OCI-LY3 (cell line): ENCODE measurements at regions not wholly inside any gene's neighbourhood (a gene's known extent, or its start where the extent isn't known, plus 50 kb on each side); places are given as distances from the start of the nearest gene placed in this dataset.
A peak's percentile ranks its signal among the peaks of the same experiment; 100 is the strongest.

Source experiments
- H2AFZ ChIP-seq: fragments of 200-600, 300-600 bp; shearing (Covaris generic); 2 replicates; pipeline ENCODE4 v1.6.0; 2014; ENCODE audit warnings: antibody characterized with exemption, low read depth, low read length
- H3K27ac ChIP-seq: fragments of 200-600, 300-600 bp; sonication (generic); 2 replicates; pipeline ENCODE4 v1.5.1; 2014; ENCODE audit warnings: mild to moderate bottlenecking, low read length, moderate library complexity, mixed read lengths
- H3K27me3 ChIP-seq: fragments of 200-600, 300-600 bp; sonication (generic); 2 replicates; pipeline ENCODE4 v1.6.1; 2014; ENCODE audit warnings: low read depth, low read length, mixed read lengths
- H3K36me3 ChIP-seq: fragments of 200-600, 300-600 bp; sonication (generic); replicated peaks from 2 replicates; pipeline ENCODE3; 2014; ENCODE audit warnings: low read depth, low read length, mixed read lengths
- H3K4me1 ChIP-seq: fragments of 300-600, 200-600 bp; sonication (generic); 2 replicates; pipeline ENCODE4 v1.6.1; 2014; ENCODE audit warnings: low read length, mixed read lengths
- H3K4me2 ChIP-seq: fragments of 200-600, 300-600 bp; sonication (generic); 2 replicates; pipeline ENCODE4 v1.6.1; 2014; ENCODE audit warnings: low read length, mixed read lengths
- H3K4me3 ChIP-seq: fragments of 300-600, 200-600 bp; sonication (generic); 2 replicates; pipeline ENCODE4 v1.5.1; 2014; ENCODE audit warnings: antibody characterized with exemption, mild to moderate bottlenecking, low read length, moderate library complexity
- H3K79me2 ChIP-seq: fragments of 300-600, 200-600 bp; shearing (Covaris generic); 2 replicates; pipeline ENCODE4 v1.6.1; 2014; ENCODE audit warnings: mild to moderate bottlenecking, low read length, mixed read lengths
- H3K9ac ChIP-seq: fragments of 300-600, 200-600 bp; shearing (Covaris generic); 2 replicates; pipeline ENCODE4 v1.6.0; 2014; ENCODE audit warnings: mild to moderate bottlenecking, low read length, moderate library complexity
- H3K9me3 ChIP-seq: fragments of 200-600, 300-600 bp; shearing (Covaris generic); 2 replicates; pipeline ENCODE4 v1.6.1; 2014; ENCODE audit warnings: low read length, mixed read lengths; ENCODE audit not compliant: insufficient read depth
- H4K20me1 ChIP-seq: fragments of 200-600, 300-600 bp; sonication (generic); 2 replicates; pipeline ENCODE4 v1.6.1; 2016; ENCODE audit warnings: low read length, mixed read lengths; ENCODE audit not compliant: insufficient read depth
- CTCF ChIP-seq: fragments of 200-600, 300-600 bp; sonication (generic); IDR thresholded peaks from 2 replicates; pipeline ENCODE4 v1.5.1; 2014; ENCODE audit warnings: antibody characterized with exemption, low read length, low read depth
- EZH2phosphoT487 ChIP-seq: fragments of 200-600 bp; shearing (Covaris generic); IDR thresholded peaks from 2 replicates; pipeline ENCODE4 v1.6.1; 2018; ENCODE audit warnings: antibody characterized with exemption, mixed run types, low read depth

GRCh38 chr13:54449922-54450321, 1421.3 kb downstream of the OLFM4 start:
- H3K36me3 ChIP-seq: no peaks in the 10 kb centered on the region
- H3K4me3 ChIP-seq: no peak overlapping the region
- H3K4me2 ChIP-seq: no peak overlapping the region
- no peak overlapping the region for H3K9ac ChIP-seq
- no peak overlapping the region for H2AFZ ChIP-seq
- no peaks in the 10 kb centered on the region for H3K27me3 ChIP-seq
- TF ChIP-seq EZH2phosphoT487: no peak
- peak; percentile 64 for TF ChIP-seq CTCF
- no peaks in the 10 kb centered on the region for H4K20me1 ChIP-seq
- H3K79me2 ChIP-seq: no peaks in the 10 kb centered on the region
- no peaks in the 10 kb centered on the region for H3K4me1 ChIP-seq
- no peak overlapping the region for H3K27ac ChIP-seq
- no peaks in the 10 kb centered on the region; the same call in 1 of the 2 replicates for H3K9me3 ChIP-seq

GRCh38 chr13:54484166-54484565, 1455.6 kb downstream of the OLFM4 start:
- no peaks in the 10 kb centered on the region for H3K36me3 ChIP-seq
- no peak overlapping the region for H2AFZ ChIP-seq
- TF ChIP-seq CTCF: no peak
- TF ChIP-seq EZH2phosphoT487: no peak
- no peaks in the 10 kb centered on the region for H3K79me2 ChIP-seq
- no peaks in the 10 kb centered on the region for H3K9me3 ChIP-seq
- no peaks in the 10 kb centered on the region for H3K27me3 ChIP-seq
- H3K4me2 ChIP-seq: no peak overlapping the region
- no peak overlapping the region for H3K4me3 ChIP-seq
- no peaks in the 10 kb centered on the region for H4K20me1 ChIP-seq
- H3K4me1 ChIP-seq: no peaks in the 10 kb centered on the region
- no peak overlapping the region for H3K27ac ChIP-seq
- no peak overlapping the region for H3K9ac ChIP-seq

- no peaks in the 10 kb centered on the region for H3K9me3 ChIP-seq
- no peaks in the 10 kb centered on the region for H3K79me2 ChIP-seq
- no peak overlapping the region for H2AFZ ChIP-seq
Measured at GRCh38 chr13:54486421-54487166, 1458.0 kb downstream of the OLFM4 start.

GRCh38 chr13:54489359-54489758, 1460.7 kb downstream of the OLFM4 start:
- H4K20me1 ChIP-seq: no peaks in the 10 kb centered on the region
- H3K79me2 ChIP-seq: no peaks in the 10 kb centered on the region
- no peak overlapping the region for H3K27ac ChIP-seq
- no peak overlapping the region for H2AFZ ChIP-seq
- H3K9me3 ChIP-seq: no peaks in the 10 kb centered on the region
- H3K4me3 ChIP-seq: no peak overlapping the region
- no peak overlapping the region for H3K4me2 ChIP-seq
- no peaks in the 10 kb centered on the region for H3K36me3 ChIP-seq
- no peaks in the 10 kb centered on the region for H3K4me1 ChIP-seq
- no peaks in the 10 kb centered on the region for H3K27me3 ChIP-seq
- no peak for TF ChIP-seq CTCF
- no peak for TF ChIP-seq EZH2phosphoT487
- H3K9ac ChIP-seq: no peak overlapping the region

More at GRCh38 chr13:54486421-54487166, 1458.0 kb downstream of the OLFM4 start:
- Histone ChIP-seq H3K27ac (no peak overlapping the region), H3K4me2 (no peak overlapping the region), H4K20me1 (no peaks in the 10 kb centered on the region), H3K9ac (no peak overlapping the region), H3K27me3 (no peaks in the 10 kb centered on the region), H3K36me3 (no peaks in the 10 kb centered on the region), H3K4me1 (no peaks in the 10 kb centered on the region), H3K4me3 (no peak overlapping the region)
- no peak for TF ChIP-seq EZH2phosphoT487
- TF ChIP-seq CTCF: no peak
